ENCODE measurements at regions not wholly inside any gene's neighbourhood (a gene's known extent, or its start where the extent isn't known, plus 50 kb on each side); places are given as distances from the start of the nearest gene placed in this dataset.

GRCh38 chr2:117339980-117340379, 474.5 kb upstream of the DDX18 start:
- TF ChIP-seq CTCF (conservative IDR thresholded peaks at IDR 0.05; ENCODE audit: low read depth, low read length) (no peak), EZH2 (IDR thresholded peaks at IDR 0.05; ENCODE audit: low read length, unreplicated experiment) (no peak), EZH2phosphoT487 (IDR thresholded peaks at IDR 0.05; ENCODE audit: borderline replicate concordance, low read length) (no peak)

Data from PC-3 (cell line).